GM19468 (cell line): ENCODE measurements at regions not wholly inside any gene's neighbourhood (a gene's known extent, or its start where the extent isn't known, plus 50 kb on each side); places are given as distances from the start of the nearest gene placed in this dataset.

Source experiments
- ATAC-seq: cut with Tn5 transposase; IDR thresholded peaks from one replicate; pipeline ENCODE4 v1.9.1; 2021; ENCODE audit warnings: mild to moderate bottlenecking, moderate library complexity, moderate number of reproducible peaks; ENCODE audit not compliant: unreplicated experiment; ENCODE audit errors: extremely low read depth

DNA sequence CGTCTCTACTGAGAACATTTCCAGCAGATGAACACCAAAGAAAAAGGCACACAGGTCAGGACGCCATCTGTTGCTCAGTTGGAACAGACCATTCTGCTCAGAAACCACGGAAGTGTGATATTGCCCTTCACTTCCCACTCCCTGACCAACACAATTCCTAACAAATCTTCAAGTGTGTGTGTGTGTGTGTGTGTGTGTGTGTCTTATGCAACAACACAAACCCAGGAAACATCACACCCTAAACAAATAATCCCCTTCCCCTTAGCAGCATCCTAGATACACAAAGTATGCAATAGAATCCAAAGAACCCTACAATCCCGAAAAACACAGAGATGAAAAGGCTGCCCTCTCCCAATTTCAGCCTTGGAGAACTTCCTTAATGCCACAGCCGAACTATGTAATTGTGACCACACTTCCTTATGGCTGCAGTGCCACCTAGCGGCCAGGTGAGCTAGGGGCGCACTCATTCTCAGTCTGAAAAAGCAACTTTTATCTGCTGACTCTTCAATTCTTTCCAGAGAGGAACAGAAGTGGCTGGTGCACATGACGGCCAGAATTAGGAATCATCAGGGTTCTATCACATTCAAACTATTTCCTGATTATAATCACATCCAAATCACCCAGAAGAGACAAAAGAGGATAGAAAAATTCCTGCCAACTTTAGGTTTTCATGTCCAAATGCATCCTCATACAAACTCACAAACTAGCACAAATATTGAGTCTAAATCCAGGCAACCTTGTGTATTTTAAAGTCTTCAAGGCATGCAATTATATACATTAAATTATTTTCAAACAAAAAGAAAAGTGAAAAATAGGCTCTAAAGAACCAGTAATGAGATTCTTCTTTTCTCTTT, 164.9 kb downstream of the DHX15 start:
- ATAC-seq: peak; percentile 97

DNA sequence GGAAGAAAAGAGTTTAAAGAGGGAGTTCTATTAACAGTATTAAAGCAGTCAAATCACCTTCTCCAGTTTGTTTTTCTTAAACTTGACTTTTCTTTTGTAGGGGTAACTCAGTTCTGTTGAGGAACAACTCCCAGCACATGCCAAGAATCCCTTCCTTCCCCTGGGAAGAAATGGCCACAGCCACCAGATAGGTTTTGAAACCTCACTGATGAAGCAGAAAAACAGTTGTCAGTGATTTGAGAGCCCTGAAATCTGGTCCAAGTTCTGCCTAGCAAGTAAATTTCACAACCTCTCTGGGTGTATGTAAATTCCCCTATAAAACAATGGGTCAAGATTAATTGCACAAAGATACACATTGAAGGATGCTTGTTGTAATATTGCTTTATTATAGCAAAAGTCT, 167.1 kb downstream of the DHX15 start:
- ATAC-seq: no peak

- no peak for ATAC-seq
Observed at GRCh38 chr4:24416293-24416692, 168.1 kb downstream of the DHX15 start.

GRCh38 chr4:24413311-24413784, 171.0 kb downstream of the DHX15 start:
- ATAC-seq: no peak

DNA sequence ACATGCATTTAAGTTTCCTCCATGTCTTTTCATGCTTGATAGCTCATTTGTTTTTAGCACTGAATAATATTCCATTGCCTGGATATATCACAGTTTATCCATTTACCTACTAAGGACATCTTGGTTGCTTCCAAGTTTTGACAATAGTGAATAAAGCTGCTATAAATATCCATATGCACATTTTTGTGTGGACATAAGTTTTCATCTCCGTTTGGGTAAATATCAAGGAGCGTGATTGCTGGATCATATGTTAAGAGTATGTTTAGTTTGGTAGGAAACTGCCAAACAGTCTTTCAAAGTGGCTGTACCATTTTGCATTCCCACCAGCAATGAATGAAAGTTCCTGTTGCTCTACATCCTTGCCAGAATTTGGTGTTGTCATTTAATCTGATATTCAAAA, 172.5 kb downstream of the DHX15 start:
- ATAC-seq: no peak

- no peak for ATAC-seq
Observed at GRCh38 chr4:24411299-24411698, 173.1 kb downstream of the DHX15 start.

DNA sequence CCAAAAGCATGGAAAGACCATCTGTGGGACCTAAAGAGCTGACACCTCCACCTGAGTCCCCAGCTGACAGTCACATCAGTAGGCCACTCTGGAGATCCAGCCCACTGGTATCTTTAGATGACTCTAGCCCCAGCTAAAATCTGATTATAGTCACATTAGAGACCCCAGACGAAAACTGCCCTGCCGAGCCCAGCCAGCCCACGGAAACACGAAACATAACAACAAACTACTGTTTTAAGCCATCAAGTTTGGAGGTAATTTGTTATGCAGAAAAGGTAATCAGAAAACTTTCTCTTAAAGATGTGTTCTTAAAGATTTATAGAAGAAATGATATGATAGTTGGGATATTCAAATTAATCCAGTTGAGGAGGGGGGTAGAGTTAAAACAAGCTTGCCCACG, 175.7 kb downstream of the DHX15 start:
- no peak for ATAC-seq

DNA sequence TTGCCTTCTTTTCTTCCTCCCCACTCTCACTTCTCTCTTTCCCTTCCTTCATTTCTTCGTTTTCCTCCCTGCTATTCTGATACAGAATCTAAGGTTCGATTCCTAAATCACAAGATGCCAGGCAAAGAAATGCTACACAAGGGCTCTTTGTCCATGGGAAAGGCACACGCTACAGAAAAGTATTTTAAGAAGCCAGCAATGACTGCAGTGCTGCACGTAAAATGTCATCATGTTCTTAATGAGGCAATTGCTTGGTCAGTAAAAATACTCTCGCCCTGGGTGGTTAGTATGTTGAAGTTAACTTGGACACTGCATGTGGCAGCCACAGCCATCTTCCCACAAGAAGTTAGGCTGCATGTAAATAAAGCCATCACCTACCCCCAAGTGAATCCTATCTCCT, 178.4 kb downstream of the DHX15 start:
- no peak for ATAC-seq

DNA sequence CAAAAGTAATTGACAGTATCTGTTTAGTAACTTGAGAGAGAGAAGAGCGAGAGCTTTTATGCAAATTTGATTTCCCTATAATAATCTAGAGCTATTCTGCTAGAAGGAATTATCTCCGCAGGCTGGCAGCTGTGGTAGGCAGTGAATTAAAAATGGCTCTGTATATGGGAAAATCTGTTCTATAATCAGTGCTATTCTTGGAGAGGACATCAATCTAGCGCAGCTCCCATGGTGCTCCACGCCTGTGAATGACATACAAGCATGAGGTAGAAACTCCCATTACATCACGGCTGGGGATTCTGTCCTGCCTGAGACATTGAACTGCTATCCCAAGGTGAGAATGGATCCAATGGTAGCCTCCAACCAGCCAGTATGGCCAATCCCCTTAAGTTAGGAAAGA, 179.0 kb downstream of the DHX15 start:
- no peak for ATAC-seq

DNA sequence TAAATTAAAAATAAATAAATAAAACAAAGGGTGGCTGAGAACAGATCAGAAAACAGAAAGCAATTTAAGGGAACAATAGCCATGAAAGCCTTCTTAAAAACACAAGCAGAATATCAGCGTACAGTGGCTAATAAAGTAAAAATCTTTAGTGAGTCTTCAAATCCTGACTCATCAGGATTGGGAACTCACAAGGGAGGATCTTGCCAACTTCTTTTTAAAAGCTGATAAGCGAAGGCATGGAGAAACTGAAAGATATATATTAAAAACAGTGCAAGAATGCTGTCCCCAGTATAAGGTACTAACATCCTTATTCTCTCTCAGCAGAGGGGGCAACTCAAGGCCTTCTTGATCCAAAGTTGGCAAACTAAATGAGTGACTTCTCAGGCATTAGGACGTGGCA, 180.1 kb downstream of the DHX15 start:
- ATAC-seq: no peak

DNA sequence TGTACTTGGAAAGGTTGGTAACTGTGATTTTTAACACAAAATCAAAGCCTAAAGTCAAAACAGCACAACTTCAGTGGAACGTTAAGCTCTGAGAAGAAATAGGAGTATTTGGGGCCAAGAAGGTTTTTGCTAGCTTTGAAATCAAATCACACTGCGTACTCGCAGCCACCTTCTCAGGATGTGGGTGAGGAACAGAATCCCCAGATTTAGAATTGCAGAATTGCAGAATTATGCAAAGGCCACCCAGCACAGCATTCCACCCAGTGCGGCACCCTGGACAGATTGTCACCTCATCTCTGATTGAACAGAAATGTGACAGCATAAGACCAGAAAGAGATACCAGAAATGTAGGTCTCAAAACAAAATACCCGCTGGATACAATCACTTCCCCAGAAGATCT, 181.1 kb downstream of the DHX15 start:
- no peak for ATAC-seq

DNA sequence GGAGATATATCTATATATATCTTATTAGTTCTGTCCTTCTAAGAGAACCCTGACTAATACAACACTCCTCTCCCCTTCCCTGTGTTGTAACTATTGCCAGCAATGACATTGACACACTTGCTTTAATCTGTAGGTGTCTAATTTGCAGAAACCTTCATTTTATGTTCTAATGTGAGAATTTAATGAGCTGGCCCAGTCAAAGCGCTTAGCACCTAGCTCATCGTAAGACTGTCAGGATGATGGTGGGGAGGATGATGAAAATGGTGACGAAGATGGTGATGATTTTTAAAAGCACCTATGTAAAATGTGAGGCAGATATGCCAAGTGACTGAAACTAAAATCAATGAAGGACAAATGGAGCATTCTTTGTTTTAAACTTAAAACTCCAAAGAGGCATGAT, 183.8 kb downstream of the DHX15 start:
- no peak for ATAC-seq

GRCh38 chr4:24396988-24397387, 187.4 kb downstream of the DHX15 start:
- ATAC-seq: no peak

GRCh38 chr4:24395937-24396336, 188.4 kb downstream of the DHX15 start:
- ATAC-seq: no peak

DNA sequence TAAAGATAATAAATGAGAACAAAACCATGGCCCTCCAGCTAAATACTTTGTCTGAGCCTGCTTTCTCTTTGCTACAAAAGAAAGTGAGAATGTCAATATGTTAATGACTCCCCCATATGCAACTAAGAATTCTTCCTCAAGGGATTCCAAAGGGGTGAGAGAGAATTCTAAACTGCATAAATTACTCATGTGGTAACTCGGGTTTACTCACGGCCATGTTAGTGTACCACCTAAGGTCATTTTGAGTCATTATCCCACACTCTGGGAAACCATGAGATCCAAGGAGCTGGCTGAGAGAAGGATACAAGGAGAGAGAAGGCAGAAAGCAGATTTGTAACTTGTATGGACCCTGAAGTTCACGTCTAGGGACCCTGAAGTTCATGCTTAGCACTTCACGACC, 190.3 kb downstream of the DHX15 start:
- ATAC-seq: no peak

DNA sequence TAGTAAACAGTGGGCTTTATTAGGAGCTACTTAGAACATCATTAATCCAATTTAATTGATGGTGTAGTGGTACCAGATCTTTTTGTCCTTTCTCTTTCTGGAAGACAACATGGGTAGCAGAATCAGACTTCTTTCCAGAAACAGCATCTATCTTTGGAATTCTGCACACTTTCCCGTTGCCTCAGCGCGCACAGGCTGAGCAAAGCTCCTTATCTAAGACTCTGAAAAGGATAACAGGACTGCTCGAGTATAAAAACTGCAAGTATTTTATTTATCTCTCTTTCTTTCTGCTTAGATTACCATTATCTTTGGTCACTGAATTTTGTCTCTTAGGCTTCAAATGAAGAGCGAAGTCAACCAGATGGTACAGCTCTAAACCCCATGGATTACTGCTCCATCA, 191.7 kb downstream of the DHX15 start:
- ATAC-seq: no peak

DNA sequence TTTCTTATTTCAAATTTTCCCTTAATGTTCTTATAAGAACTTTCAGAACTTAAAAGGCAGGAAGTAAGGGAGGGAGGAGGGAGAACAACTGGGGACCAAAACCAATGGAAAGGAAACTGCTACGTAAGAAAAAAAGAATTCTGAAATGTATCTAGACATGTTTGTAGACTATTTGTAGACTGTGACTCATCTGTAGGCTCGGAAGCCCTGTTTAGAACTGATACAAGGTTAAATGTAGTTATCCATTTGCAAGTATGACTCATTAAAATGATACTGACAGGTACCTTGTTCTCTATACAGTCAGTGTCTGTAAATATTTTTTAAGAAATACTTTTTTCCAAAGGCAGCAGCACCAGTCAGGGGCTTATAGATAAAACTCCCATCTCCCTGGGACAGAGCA, 202.0 kb downstream of the DHX15 start:
- ATAC-seq: peak; percentile 90

GRCh38 chr4:24380957-24381665, 203.2 kb downstream of the DHX15 start:
- ATAC-seq: no peak

- ATAC-seq: no peak
Observed at GRCh38 chr4:24373704-24374103, 210.7 kb downstream of the DHX15 start.

- ATAC-seq: no peak
Observed at GRCh38 chr4:24372881-24373280, 211.5 kb downstream of the DHX15 start.

DNA sequence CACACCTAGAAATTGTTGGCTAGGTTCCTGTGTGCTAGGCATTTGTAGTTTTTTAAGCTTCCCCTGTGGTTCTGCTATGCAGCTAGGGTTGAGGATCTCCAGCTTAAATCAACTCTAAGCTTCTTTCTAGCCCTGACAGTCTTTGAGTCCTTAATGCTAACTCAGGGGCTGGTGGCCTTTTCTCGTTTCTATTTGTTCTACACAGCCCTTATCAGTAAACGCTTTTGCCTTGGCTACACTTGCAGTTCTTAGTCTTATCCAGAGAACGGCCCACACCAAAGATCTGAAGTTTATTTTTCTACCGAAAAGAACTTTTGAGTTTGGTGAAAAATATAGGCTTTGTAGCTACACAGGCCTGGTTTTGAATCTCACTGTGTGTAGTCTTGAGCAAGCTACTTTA, 212.0 kb downstream of the DHX15 start:
- ATAC-seq: no peak

GRCh38 chr4:24370421-24370820, 213.9 kb downstream of the DHX15 start:
- ATAC-seq: no peak
